Neural progenitor cell (in vitro differentiated cells): ENCODE measurements at regions not wholly inside any gene's neighbourhood (a gene's known extent, or its start where the extent isn't known, plus 50 kb on each side); places are given as distances from the start of the nearest gene placed in this dataset.

Source experiments
- EZH2 ChIP-seq: fragments of 200-600 bp; sonication (generic); IDR thresholded peaks from 2 replicates; pipeline ENCODE4 v1.6.1; 2017; ENCODE audit warnings: antibody characterized with exemption, mild to moderate bottlenecking, moderate library complexity
- EZH2phosphoT487 ChIP-seq: fragments of 200-600 bp; sonication (generic); IDR thresholded peaks from 2 replicates; pipeline ENCODE4 v1.6.1; 2017; ENCODE audit warnings: antibody characterized with exemption
- TF ChIP-seq, protein P1 (sequence below): fragments of 200-600 bp; sonication (generic); IDR thresholded peaks from 2 replicates; pipeline ENCODE4 v1.5.1; 2017; ENCODE audit warnings: antibody characterized with exemption, mild to moderate bottlenecking

DNA sequence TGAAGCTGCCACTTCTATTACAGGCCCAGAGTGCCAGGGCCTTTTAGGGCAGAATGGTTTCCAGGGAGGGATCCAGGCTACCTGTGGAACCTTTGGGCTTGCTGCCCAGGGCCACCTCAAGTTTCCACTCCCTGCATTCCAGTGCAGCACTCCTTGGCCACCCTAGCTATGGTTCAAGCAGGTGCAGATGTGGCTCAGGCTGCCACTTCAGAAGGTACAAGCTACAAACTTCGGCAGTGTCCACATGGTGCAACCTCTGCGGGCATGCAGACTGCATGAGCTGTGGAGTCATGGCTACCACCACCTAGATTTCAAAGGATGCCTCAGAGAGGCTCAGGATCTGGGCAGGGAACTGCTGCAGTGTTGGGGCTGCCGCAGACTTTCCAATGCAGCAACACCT, 248.1 kb upstream of the UBE2E3 start:
- TF ChIP-seq, protein P1, sequence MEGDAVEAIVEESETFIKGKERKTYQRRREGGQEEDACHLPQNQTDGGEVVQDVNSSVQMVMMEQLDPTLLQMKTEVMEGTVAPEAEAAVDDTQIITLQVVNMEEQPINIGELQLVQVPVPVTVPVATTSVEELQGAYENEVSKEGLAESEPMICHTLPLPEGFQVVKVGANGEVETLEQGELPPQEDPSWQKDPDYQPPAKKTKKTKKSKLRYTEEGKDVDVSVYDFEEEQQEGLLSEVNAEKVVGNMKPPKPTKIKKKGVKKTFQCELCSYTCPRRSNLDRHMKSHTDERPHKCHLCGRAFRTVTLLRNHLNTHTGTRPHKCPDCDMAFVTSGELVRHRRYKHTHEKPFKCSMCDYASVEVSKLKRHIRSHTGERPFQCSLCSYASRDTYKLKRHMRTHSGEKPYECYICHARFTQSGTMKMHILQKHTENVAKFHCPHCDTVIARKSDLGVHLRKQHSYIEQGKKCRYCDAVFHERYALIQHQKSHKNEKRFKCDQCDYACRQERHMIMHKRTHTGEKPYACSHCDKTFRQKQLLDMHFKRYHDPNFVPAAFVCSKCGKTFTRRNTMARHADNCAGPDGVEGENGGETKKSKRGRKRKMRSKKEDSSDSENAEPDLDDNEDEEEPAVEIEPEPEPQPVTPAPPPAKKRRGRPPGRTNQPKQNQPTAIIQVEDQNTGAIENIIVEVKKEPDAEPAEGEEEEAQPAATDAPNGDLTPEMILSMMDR = no peak
- no peak for TF ChIP-seq EZH2phosphoT487
- no peak for TF ChIP-seq EZH2
